ENCODE measurements at regions not wholly inside any gene's neighbourhood (a gene's known extent, or its start where the extent isn't known, plus 50 kb on each side); places are given as distances from the start of the nearest gene placed in this dataset.
"Not testable (repeated sequence)": the region's sequence is repeated elsewhere in the genome, so short reads cannot be mapped to it uniquely, and the experiment has no call there.

DNA sequence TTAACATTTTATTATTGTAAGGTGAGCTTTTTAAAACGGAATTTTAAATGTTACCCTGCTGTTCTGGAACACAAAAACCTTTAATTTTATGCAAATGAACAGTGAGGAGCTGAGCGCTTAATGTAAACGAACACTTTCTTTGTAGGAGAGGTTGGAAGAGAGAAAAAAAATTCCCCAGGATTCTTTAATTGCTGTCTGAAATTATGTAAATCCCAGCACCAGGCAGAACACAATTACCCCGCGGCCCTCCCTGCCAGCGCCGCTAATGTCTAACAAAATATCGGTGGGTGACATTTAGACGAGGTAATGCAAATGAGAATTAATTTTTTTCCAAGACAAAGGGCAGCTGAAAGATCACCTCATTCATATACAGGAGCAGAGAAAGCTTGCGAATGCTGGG, 143.4 kb upstream of the MVB12B start:
- TF ChIP-seq ESRRG (CRISPR knock-in tag; IDR thresholded peaks at IDR 0.05), result no peak
- TF ChIP-seq ZC3H10 (CRISPR knock-in tag; IDR thresholded peaks at IDR 0.05), result no peak
- no peak for TF ChIP-seq ARNTL (CRISPR knock-in tag; IDR thresholded peaks at IDR 0.05; ENCODE audit: borderline replicate concordance, low read depth)
- TF ChIP-seq ZNF565 (CRISPR knock-in tag; conservative IDR thresholded peaks at IDR 0.05; ENCODE audit: low read depth), result no peak
- no peak for TF ChIP-seq SNAI2 (CRISPR knock-in tag; IDR thresholded peaks at IDR 0.05)
- TF ChIP-seq ZNF8 (CRISPR knock-in tag; IDR thresholded peaks at IDR 0.05), result no peak
- no peak for TF ChIP-seq PPARA (CRISPR knock-in tag; IDR thresholded peaks at IDR 0.05; ENCODE audit: borderline replicate concordance)
- no peak for TF ChIP-seq TOX (CRISPR knock-in tag; IDR thresholded peaks at IDR 0.05; ENCODE audit: borderline replicate concordance)
- no peak for TF ChIP-seq GLIS3 (CRISPR knock-in tag; IDR thresholded peaks at IDR 0.05)
- TF ChIP-seq TCF4 (CRISPR knock-in tag; IDR thresholded peaks at IDR 0.05; ENCODE audit: borderline replicate concordance), result no peak
- TF ChIP-seq, protein P1, sequence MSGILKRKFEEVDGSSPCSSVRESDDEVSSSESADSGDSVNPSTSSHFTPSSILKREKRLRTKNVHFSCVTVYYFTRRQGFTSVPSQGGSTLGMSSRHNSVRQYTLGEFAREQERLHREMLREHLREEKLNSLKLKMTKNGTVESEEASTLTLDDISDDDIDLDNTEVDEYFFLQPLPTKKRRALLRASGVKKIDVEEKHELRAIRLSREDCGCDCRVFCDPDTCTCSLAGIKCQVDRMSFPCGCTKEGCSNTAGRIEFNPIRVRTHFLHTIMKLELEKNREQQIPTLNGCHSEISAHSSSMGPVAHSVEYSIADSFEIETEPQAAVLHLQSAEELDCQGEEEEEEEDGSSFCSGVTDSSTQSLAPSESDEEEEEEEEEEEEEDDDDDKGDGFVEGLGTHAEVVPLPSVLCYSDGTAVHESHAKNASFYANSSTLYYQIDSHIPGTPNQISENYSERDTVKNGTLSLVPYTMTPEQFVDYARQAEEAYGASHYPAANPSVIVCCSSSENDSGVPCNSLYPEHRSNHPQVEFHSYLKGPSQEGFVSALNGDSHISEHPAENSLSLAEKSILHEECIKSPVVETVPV (CRISPR knock-in tag; IDR thresholded peaks at IDR 0.05), result no peak
- no peak for TF ChIP-seq RARB (CRISPR knock-in tag; IDR thresholded peaks at IDR 0.05)
- no peak for TF ChIP-seq ZFP30 (CRISPR knock-in tag; IDR thresholded peaks at IDR 0.05)
- no peak for TF ChIP-seq BACH2 (CRISPR knock-in tag; IDR thresholded peaks at IDR 0.05; ENCODE audit: borderline replicate concordance)
- TF ChIP-seq, protein P2, sequence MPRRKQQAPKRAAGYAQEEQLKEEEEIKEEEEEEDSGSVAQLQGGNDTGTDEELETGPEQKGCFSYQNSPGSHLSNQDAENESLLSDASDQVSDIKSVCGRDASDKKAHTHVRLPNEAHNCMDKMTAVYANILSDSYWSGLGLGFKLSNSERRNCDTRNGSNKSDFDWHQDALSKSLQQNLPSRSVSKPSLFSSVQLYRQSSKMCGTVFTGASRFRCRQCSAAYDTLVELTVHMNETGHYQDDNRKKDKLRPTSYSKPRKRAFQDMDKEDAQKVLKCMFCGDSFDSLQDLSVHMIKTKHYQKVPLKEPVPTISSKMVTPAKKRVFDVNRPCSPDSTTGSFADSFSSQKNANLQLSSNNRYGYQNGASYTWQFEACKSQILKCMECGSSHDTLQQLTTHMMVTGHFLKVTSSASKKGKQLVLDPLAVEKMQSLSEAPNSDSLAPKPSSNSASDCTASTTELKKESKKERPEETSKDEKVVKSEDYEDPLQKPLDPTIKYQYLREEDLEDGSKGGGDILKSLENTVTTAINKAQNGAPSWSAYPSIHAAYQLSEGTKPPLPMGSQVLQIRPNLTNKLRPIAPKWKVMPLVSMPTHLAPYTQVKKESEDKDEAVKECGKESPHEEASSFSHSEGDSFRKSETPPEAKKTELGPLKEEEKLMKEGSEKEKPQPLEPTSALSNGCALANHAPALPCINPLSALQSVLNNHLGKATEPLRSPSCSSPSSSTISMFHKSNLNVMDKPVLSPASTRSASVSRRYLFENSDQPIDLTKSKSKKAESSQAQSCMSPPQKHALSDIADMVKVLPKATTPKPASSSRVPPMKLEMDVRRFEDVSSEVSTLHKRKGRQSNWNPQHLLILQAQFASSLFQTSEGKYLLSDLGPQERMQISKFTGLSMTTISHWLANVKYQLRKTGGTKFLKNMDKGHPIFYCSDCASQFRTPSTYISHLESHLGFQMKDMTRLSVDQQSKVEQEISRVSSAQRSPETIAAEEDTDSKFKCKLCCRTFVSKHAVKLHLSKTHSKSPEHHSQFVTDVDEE (CRISPR knock-in tag; IDR thresholded peaks at IDR 0.05), result no peak
- no peak for TF ChIP-seq ZFP3 (CRISPR knock-in tag; IDR thresholded peaks at IDR 0.05)
- TF ChIP-seq CREB5 (CRISPR knock-in tag; IDR thresholded peaks at IDR 0.05; ENCODE audit: low read depth), result no peak
- no peak for TF ChIP-seq OSR1 (CRISPR knock-in tag; IDR thresholded peaks at IDR 0.05)
- TF ChIP-seq ZNF70 (CRISPR knock-in tag; IDR thresholded peaks at IDR 0.05), result no peak
- no peak for TF ChIP-seq PATZ1 (CRISPR knock-in tag; IDR thresholded peaks at IDR 0.05; ENCODE audit: borderline replicate concordance)
- no peak for ATAC-seq

DNA sequence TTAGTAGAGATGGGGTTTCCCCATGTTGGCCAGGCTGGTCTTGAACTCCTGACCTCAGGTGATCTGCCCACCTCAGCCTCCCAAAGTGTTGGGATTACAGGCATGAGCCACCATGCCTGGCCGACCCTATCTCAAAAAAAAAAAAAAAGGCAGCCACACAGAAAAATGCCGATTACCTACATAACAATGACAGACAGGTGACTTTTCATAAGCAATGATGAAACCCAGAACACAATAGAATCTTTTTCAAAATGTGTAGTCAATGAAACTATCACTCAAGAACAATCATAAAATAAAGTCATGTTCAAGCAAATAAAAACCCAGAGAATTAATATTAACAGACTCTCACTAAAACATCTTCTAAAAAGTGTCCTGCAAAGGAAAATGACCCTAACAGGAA, 135.6 kb upstream of the MVB12B start:
- ATAC-seq, result not testable (repeated sequence)

- no peak for ATAC-seq
- no peak for TF ChIP-seq TOX (CRISPR knock-in tag; IDR thresholded peaks at IDR 0.05; ENCODE audit: borderline replicate concordance)
- TF ChIP-seq ZFP30 (CRISPR knock-in tag; IDR thresholded peaks at IDR 0.05), result no peak
- TF ChIP-seq RARB (CRISPR knock-in tag; IDR thresholded peaks at IDR 0.05), result no peak
- TF ChIP-seq BACH2 (CRISPR knock-in tag; IDR thresholded peaks at IDR 0.05; ENCODE audit: borderline replicate concordance), result no peak
- TF ChIP-seq TCF4 (CRISPR knock-in tag; IDR thresholded peaks at IDR 0.05; ENCODE audit: borderline replicate concordance), result no peak
- no peak for TF ChIP-seq ISL1 (CRISPR knock-in tag; IDR thresholded peaks at IDR 0.05)
- TF ChIP-seq PPARA (CRISPR knock-in tag; IDR thresholded peaks at IDR 0.05; ENCODE audit: borderline replicate concordance), result no peak
- TF ChIP-seq ZNF8 (CRISPR knock-in tag; IDR thresholded peaks at IDR 0.05), result no peak
- no peak for TF ChIP-seq CREB5 (CRISPR knock-in tag; IDR thresholded peaks at IDR 0.05; ENCODE audit: low read depth)
- no peak for TF ChIP-seq ESRRG (CRISPR knock-in tag; IDR thresholded peaks at IDR 0.05)
- TF ChIP-seq PATZ1 (CRISPR knock-in tag; IDR thresholded peaks at IDR 0.05; ENCODE audit: borderline replicate concordance), result no peak
Observed at GRCh38 chr9:126198854-126199253, 127.8 kb upstream of the MVB12B start.
